ENCODE measurements at regions not wholly inside any gene's neighbourhood (a gene's known extent, or its start where the extent isn't known, plus 50 kb on each side); places are given as distances from the start of the nearest gene placed in this dataset.

- TF ChIP-seq CTCF (conservative IDR thresholded peaks at IDR 0.05) = no peak
- no peak overlapping the region for H3K27ac ChIP-seq
Observed at GRCh38 chr18:24791751-24792545, 331.5 kb downstream of the HRH4 start.

- TF ChIP-seq CTCF (conservative IDR thresholded peaks at IDR 0.05) = no peak
- H3K27ac ChIP-seq = no peak overlapping the region
Observed at GRCh38 chr18:24793742-24794141, 333.3 kb downstream of the HRH4 start.

- H3K27ac ChIP-seq = no peak overlapping the region
Observed at GRCh38 chr18:24795129-24795528, 334.7 kb downstream of the HRH4 start.

GRCh38 chr18:24797981-24798380 lies 337.5 kb downstream of the HRH4 start:
- TF ChIP-seq CTCF (conservative IDR thresholded peaks at IDR 0.05) = no peak
- no peak overlapping the region for H3K27ac ChIP-seq

More at GRCh38 chr18:24795129-24795528, 334.7 kb downstream of the HRH4 start:
- TF ChIP-seq CTCF (conservative IDR thresholded peaks at IDR 0.05) = no peak

- peak; percentile 26; the same call in 1 of the 2 replicates for TF ChIP-seq CTCF (conservative IDR thresholded peaks at IDR 0.05)
- H3K27ac ChIP-seq = no peak overlapping the region
Observed at GRCh38 chr18:24799176-24799575, 338.7 kb downstream of the HRH4 start.

GRCh38 chr18:24799720-24800119 lies 339.3 kb downstream of the HRH4 start:
- TF ChIP-seq CTCF (conservative IDR thresholded peaks at IDR 0.05) = no peak
- no peak overlapping the region for H3K27ac ChIP-seq

- no peak for TF ChIP-seq CTCF (conservative IDR thresholded peaks at IDR 0.05)
- H3K27ac ChIP-seq = no peak overlapping the region
Observed at GRCh38 chr18:24801001-24801400, 340.6 kb downstream of the HRH4 start.
